K562 (cell line): ENCODE measurements at regions not wholly inside any gene's neighbourhood (a gene's known extent, or its start where the extent isn't known, plus 50 kb on each side); places are given as distances from the start of the nearest gene placed in this dataset.

Source experiments
- CTCF ChIP-seq, 3 experiments: IDR thresholded peaks in 2 of 3; conservative IDR thresholded peaks in 1 of 3; 2 replicates each; pipeline ENCODE4 v1.5.1; 2011 to 2012; ENCODE audit warnings: low read length in 3 of 3, mild to moderate bottlenecking in 3 of 3, control low read depth in 2 of 3, improper control_type of control experiment in 1 of 3, inconsistent platforms in 1 of 3, low read depth in 1 of 3, mixed read lengths in 1 of 3, moderate library complexity in 1 of 3; ENCODE audit not compliant: insufficient read depth in 2 of 3
- SREBF1 ChIP-seq: fragments of 150-350 bp; IDR thresholded peaks from 2 replicates; pipeline ENCODE4 v1.6.1; 2014; ENCODE audit warnings: antibody characterized with exemption, low read depth, low read length, borderline replicate concordance
- ZNF76 ChIP-seq: fragments of 250-450 bp; sonication (Bioruptor Pico); IDR thresholded peaks from 2 replicates; pipeline ENCODE4 v1.4.0; 2020; ENCODE audit warnings: mild to moderate bottlenecking, moderate library complexity, borderline replicate concordance
- TF ChIP-seq, protein P1 (sequence below): fragments of 250-450 bp; sonication (Bioruptor Pico); IDR thresholded peaks from 2 replicates; pipeline ENCODE4 v1.4.0; 2020; ENCODE audit warnings: borderline replicate concordance

- TF ChIP-seq SREBF1 (no peak), CTCF (IDR thresholded peaks at IDR 0.05 in 2 of 3, conservative IDR thresholded peaks at IDR 0.05 in 1 of 3; ENCODE audit: insufficient read depth in 2 of 3, low read depth in 1 of 3, low read length in 3 of 3) (no peak), ZNF76 (CRISPR knock-in tag) (no peak)
- TF ChIP-seq, protein P1, sequence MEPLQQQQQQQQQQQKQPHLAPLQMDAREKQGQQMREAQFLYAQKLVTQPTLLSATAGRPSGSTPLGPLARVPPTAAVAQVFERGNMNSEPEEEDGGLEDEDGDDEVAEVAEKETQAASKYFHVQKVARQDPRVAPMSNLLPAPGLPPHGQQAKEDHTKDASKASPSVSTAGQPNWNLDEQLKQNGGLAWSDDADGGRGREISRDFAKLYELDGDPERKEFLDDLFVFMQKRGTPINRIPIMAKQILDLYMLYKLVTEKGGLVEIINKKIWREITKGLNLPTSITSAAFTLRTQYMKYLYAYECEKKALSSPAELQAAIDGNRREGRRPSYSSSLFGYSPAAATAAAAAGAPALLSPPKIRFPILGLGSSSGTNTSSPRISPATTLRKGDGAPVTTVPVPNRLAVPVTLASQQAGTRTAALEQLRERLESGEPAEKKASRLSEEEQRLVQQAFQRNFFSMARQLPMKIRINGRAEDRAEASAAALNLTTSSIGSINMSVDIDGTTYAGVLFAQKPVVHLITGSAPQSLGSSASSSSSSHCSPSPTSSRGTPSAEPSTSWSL (CRISPR knock-in tag): no peak
Measured at GRCh38 chr22:49362211-49362839, 465.3 kb downstream of the BRD1 start.
